ENCODE measurements at regions not wholly inside any gene's neighbourhood (a gene's known extent, or its start where the extent isn't known, plus 50 kb on each side); places are given as distances from the start of the nearest gene placed in this dataset.
"Not testable (repeated sequence)": the region's sequence is repeated elsewhere in the genome, so short reads cannot be mapped to it uniquely, and the experiment has no call there.

DNA sequence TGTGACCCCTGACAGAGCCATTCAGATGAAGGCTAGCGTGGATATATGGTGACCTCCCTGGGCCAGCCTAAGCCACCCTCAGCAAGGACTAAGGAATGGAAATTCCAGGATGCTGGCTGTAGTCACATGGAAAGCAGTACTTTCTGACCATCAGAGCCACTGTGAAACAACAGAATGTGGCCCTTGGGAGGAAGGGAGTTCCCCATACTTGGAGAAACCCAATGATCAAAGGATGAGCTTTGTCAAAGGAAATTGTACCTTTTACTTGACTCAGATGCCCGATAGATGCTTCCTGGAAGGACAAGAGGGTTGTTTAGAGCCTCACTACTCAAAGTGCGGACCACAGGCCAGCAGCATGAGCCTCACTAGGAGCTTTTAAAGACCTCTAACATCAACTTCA, 484.5 kb upstream of the PROK2 start:
- no peak for DNase-seq

DNA sequence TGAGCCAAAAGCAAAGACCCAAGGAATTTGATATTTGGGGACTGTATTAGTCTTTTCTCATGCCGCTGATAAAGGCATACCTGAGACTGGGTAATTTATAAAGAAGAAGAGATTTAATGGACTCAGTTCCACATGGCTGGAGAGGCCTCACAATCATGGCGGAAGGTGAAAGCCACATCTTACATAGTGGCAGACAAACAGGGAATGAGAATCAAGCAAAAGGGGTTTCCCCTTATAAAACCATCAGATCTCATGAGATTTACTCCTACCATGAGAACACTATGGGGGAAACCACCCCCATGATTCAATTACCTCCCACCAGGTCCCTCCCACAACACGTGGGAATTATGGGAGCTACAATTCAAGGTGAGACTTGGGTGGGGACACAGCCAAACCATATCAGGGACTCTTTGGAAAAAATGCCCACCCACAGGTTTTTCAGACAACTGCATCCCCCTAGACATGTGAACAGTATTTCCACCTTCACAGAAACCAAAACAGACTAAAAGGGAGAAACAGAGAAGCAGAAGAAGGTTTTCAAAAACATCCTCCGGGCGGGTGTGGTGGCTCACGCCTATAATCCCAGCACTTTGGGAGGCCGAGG, 482.1 kb upstream of the PROK2 start:
- DNase-seq = not testable (repeated sequence)

DNA sequence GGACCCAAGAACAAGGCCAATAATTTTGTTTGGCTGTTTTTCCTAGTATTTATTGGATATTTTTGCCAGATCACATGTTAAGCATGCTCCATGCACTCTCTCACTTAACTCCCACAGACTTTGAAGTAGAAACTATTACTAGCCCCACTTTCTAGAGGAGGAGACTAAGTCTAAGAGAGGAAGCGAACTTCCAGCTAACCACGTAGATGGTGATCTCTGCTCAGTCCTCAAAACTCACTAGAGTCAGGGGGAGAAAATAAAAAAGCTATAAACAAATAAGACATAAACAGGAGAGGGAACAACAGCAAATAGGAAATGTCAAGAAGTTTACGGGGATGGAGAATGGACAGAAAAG, 481.0 kb upstream of the PROK2 start:
- no peak for DNase-seq

DNA sequence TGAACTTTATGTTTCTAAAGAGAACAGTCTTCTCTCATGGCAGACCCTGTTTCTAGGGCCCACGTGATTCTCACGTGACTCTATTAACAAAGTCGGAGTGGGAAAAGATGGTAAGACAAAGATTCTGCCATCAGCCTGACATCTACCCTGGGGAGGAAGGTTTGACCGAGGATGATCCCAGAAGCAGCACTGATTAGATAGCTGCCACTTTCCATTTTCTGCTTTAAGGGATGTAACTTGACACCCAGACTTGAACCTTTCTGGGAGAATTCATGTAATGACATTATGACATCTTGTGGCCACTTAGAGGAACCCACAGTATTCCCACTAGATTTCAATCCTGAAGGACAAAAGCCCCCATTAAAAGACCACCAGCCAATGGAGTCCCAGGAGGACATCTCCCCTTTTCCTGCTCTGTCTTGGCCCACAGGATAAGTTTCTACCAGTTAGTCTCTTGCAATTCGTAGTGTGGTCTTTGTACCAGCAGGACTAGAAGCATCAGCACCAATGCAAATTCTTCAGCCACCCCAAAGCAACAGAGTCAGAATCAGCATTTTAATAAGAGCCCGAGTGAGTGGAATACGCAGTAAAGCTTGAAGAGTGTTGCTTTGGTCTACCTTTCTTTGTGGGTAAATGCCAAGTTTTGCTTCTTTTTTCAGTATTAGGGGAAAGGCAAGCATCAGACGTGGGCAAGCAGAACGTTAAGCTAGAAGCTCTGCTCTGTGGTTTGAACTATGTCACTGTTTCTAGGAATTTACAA, 480.5 kb upstream of the PROK2 start:
- DNase-seq = no peak

DNA sequence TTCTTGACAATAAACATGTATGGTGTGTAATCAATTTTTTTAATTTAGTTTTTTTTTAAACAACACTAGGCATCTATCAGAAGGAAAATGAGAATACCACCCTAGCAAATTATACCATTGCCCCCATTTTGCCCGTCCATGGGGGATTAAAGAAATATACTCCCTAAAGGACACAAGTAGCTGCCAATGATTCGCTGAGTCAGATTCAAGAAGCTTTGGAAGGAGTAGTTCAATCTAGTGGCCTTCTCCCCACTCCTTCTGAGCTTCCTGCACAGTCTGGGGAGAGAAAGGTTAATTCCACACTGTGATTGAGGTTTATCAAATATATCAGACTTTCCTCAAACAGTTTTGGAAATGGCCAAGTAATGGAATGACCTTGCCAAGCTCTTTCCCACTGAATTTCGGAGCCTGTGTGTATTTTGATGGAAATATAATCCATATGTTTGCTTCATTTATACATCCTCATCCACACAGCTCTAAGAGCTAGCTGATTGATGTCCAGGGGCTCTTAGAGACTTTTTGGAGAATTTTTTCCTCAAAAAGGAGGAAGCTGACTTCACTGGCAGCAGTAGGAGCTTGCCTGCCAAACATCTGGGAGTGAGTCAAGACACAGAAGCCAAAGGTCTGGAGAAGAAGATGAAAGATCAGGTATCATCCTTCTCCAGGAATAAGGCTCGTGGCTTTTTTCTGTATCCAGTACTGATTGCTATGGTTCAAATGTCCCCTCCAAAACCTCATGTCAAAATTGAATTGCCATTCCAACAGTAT, 478.5 kb upstream of the PROK2 start:
- DNase-seq = no peak

DNA sequence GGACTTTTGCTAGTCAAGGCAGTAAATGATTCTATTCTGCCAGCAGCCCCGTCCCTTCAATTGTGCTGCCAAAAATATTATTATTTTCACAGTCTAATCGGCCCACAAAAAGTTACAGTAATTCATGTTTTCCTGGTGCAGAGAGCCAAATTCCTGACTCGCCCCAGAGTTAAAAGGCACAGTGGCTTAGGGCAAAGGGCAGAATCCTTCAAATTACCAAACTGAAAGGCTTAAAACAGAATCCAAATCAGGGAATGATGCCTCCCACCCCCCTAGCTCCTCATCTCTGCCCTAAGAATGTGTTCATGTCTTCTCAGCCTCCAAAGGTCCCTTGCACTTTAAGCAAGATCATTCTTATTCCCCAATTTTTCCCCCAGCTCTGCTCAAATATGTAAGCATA, 477.8 kb upstream of the PROK2 start:
- DNase-seq = no peak

DNA sequence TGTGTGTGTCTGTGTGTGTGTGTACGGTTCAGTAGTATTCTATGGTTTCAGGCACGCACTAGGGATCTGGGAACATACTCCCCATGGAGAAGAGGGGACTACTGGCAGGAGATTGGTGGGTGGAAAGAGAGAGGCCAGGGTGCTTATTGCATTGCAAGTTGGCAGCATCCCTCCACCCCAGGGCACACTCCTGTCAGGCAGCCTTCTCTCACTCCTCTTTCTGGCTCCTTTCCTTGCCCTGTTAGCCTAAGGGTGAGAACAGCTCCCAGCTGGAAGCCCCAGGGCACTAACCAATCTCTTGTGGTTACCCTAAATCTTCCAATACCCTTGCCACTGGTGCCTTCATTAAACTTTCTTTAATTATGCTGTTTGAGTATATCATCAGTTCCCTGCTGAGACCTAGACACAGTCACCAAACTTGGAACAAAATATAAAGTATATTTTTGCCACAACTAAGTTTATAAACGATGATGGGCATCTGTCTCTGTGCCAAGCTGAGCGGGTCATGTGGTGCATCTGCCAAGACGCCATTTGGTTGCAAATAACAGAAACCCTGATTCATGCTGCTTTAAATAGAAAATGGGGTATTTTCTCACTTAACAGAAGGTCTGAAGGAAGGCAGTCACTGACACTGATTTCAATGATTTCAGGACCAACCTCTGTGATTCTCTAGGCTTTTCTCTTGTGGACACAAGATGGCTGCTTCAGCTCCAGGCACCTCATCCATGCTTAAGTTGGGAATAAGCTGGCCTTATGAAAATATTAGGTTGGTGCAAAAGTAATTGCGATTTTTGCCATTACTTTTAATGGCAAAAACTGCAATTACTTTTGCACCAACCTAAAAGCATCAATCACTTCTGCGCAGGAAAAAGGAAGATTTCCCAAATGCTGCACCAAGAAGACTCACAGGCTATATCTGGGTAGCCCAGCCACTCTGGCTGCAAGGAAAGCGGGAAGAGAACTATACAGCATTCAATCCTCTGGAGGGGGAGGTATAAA, 476.9 kb upstream of the PROK2 start:
- DNase-seq = no peak

DNA sequence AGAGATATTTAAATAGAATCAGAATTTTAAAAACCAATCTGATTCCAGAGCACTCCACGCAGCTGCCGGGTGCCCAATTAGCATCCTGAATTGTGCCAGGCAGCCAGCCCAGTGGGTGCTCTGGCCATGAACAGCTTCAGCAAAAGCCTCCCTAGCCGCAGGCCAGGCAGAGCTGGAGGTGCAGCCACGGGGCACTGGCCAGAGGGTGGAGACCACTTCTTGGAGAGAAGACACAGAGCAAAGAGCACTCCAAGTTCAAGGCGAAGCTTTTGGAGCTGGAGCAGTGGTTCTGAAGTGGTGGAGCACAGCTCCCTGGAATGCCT, 475.6 kb upstream of the PROK2 start:
- DNase-seq = no peak

DNA sequence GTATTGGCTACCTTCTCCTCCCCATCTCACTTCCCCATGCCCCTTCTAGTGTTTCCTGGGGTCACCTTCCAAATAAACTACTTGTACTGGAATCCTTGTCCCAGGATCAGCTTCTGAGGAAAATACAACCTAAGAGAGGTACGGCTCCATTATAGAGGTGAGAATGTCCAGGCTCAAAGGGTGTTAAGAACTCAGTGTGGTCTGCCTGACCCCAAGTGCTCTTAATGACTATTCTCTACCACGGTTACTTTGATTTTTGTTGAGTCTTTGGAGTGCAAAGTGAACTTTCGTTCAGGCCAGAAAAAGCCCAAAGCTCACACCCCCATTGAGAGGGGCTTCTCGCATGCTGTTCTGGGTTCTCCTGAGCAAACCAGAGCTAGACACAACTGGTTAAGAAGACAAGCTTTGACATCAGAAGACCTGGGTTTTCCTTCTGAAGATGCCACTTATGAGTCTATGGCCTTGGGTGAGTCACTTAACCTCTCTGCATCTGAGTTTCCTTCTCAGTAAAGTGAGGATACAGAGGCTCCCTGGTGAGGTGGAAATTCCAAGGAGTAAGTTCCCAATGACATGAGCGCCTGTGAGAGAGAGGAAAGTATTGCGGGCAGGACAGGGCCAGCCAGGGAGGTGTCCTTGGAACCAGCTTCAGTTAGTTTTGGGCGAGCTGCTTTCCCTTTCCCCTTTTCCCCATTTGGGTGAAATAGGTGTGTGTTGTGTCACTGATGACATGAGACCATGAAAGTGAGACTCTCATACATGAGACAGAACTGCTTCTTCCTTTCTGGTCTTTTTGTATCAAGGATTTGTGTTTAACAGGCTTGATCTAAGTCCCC, 475.0 kb upstream of the PROK2 start:
- no peak for DNase-seq

DNA sequence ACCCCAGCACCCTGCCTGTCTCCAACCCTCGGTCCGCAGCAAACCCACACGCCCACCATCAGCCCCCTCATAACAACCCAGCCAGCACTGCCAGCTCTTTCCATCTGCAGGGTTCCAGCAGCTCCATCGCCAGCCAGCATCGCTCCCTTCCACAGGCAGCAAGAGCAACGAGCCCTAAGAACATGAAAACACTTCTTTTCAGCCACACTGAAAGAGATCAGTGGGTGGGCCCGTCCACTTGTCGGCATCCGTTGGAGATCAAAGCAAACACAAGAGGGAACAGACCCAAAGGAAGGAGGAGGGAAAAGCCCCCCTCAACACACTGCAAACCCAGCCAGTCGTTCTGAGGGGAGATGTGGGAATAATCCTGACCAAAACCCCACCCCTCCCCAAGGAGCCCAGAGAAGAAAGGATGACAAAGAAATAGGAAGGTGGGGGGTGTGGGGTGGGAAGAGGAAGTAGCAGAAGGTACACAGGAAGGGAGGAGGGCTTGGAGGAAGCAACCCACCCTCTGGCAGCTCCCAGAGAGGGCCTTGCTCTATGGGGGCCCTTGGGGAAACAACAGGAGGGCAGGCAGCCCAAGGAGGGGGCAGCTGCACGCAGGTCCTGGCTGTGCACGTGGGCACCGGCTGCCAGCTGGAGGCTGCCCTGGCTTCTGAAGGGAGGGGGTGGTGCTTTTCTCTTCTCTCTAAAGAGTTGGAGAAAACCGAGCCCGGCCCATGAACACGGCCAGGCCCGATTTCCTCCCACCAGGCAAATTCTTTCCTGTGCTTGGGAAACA, 473.6 kb upstream of the PROK2 start:
- DNase-seq = peak; percentile 22

DNA sequence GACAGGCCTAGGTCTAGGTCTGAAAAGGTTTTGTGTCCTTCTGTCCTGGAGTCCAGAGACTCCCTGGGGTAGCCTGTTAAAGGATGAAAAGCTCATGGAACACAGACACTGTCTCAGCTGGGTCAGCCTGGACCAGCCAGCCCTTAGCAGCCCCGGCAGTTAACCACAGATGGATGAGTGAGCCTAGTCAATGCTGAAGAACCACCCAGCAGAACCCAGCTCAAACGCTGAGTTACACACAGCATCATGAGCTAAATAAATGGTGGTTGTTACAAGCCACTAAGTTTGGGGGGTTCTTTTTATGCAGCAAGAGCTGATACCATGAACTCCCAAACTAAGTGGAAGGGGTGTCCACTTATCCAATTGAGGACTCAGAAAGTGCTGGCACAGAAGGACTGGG, 472.8 kb upstream of the PROK2 start:
- no peak for DNase-seq

DNA sequence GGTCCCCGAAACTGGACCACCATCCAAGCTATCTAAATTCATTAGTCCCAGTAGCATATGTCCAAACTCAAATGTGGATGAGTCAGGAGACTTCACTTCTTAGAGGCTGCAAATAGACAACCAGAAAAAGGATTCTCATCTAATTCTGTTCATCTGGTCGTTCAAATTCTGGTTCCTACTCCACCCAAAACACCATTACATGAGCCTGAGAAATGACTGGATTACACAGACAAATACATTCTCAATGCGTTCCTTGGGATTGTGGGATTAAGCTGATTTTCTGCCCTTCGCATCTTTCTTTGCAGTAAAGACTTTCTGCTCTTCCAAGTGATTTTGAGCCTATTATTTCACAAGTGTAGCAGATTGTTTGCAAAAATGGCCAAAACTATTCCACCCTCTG, 472.3 kb upstream of the PROK2 start:
- no peak for DNase-seq

DNA sequence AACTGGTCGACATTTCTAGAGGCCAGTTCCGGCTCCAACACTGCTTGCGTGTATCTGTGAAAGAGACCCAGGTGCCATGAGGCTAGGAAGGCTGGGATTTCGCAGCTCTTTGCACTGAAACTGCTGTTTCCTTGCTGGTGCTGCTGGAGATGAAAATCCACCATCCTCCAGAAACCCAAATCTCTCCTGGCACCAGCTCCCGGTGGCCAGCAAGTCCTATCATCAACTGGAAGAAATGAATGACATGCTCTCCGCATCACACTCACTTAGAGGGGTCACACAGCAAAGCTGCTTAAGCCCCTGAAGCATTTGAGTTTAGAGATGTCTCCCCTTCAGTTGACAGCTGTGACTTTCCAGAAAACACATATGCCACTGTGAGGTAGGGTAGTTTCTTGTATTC, 471.8 kb upstream of the PROK2 start:
- DNase-seq = no peak

DNA sequence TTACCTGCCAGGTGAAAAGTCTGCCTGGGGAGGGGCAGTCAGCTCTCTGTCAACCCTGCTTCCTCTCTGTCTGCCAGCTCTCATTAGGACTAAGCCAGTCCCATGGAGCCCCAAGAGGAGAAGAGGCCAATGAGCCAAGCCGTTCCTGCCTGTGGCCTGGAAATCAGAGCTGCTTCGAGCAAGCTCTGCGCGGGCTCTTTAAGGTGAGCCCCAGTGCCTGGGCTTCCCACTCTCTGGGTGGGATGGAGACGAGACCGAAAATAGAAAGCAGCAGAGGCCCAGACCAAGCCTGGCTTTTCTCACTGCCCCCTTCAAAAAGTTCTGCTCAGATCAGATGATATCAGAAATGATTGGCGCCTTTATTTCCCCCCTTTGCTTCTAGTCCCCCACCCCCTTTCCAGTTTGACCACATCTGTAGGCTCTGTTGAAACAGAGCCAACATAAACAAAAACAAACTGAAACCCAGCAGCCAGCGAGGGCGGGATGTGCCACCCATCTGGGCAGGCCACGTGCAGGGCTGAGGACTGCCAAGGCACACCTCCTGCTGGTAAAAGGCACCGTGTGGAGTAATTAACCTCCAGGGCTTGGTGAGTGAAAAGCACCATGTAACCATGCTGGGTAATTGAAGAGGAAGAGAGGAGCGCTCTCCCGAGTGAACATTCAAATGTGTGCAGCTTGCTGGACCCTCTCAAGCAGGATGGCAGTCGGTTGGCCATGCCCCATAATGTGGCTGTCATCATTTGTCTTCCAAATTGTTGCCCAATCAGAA, 471.0 kb upstream of the PROK2 start:
- peak; percentile 65 for DNase-seq

DNA sequence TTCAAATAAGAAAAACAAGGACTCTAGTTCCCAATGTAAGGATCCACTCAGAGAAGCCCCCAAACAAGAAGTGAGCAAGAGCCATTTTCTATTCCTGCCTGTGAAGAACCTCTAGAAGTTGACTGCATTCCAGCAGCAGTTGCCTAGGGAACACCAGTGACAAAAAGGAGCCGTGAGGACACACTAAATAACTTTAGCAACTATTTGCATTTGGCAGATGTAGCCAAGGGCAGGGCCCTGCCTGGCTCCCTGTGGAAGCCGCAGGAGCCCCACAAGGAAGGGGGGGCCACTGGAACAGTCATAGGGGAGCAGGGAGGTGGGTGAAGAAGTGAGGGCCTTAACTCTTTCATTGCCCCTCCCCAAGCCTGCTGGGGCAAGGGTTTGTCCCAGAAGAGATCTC, 470.2 kb upstream of the PROK2 start:
- no peak for DNase-seq

DNA sequence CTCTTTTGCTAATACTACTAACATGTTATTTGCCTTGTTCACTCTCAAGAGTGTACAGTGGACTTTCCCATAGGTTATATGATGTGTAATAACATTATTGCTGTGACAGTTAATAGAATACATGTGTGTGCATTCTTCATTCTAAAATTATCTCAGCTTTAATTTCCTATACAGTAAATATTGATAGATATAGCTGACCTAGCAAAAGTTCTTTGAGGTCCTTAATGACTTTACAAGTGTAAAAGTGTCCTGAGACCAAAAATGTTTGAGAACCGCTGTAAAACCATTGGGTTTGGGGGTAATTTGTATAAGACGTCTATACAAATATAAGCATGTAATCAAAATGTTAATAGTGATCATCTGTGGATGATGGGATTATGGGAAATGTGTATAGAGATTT, 469.5 kb upstream of the PROK2 start:
- DNase-seq = no peak

DNA sequence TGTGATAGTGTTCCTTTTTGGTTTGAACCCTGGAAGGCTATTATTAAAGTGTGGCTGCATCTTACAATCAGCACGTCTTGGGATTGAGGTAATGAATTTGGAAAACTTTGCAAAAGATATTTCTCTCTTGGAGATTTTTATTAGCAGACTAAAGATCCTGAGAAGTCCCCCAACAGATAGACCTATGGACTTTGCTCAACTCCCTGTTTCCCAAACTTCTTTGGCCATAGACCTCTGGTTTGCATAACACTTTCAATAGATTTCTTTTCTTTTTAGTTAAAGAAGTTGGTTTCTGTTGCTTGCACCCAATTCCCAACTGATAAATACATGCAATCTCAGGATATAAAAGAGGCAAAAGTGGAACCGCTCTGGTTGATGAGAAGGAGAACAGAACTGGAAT, 465.8 kb upstream of the PROK2 start:
- DNase-seq = no peak

DNA sequence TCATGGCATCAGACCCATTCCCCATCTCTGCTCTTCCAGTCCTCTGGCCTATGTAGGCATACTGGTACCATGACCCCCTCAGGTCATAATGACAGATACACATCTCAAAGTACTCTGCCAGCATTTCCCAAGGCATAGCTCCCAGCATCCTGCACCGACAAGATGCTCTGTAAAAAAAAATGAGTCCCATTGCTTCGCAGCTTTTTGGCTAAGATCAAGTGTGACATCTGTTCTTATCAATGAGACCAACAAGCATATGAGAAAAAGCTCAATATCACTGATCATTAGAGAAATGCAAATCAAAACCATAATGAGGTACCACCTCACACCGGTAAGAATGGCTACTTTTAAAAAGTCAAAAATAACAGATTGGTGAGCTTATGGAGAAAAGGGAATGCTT, 463.9 kb upstream of the PROK2 start:
- no peak for DNase-seq

DNA sequence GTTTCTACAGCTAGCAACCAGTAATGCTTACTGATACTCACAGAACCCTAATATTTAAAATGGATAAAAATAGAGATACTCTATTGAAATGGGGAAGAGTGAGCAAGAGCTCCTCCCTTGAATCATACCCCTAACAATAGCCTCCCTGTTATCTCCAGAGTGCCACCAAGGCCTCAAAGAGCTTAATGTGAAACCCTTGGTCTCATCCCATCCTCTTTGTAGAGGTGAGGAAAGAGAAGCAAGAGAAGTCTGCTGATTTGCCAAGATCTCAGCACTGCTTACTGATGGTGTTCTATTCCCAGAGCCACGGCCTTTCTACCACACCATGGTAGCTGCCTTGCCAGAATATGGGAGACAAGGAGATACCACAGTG, 463.4 kb upstream of the PROK2 start:
- no peak for DNase-seq

DNA sequence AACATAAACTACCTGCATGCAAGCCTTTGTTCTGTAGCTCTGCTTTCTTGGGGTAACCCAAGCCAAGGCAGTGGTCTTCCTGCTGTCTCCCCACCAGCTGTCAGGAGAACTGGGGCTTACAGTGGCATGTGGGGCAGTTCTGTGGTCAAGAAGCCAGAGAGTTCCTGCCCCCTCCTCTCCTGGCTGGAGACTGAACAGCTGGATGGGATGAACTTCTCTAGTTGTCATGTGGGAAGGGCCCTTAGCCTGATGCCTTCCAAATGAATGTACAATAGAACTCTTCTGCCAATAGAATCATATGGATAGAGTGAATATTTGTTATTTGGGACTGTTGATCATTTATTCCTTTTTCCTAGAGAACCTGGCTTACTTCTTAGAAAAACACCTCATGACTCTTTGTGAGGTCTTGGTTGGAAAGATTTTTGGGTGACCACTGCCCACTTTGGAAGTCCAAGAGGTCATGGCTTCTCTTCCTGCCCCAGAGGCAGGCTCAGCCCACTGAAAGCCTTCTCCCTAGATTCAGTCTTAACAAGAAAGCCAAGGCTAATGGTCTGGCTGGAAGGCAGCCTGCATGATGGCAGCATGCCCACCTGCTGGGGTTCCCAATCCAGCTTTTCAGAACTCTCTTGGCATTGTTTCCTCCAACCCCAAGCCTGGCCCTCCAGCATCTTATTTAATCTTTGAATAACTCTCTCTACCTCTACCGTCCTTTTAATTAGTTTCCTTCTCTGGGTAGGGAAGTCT, 462.9 kb upstream of the PROK2 start:
- DNase-seq = no peak
